GM23338 (cell line): ENCODE measurements at regions not wholly inside any gene's neighbourhood (a gene's known extent, or its start where the extent isn't known, plus 50 kb on each side); places are given as distances from the start of the nearest gene placed in this dataset.

Experiments used
- ATAC-seq: fragments of 200-7000 bp; cut with Tn5 transposase; 3 replicates; pipeline ENCODE4 v1.9.1; 2020
- DNase-seq: peaks from one replicate; pipeline ENCODE4 v3.0.0-alpha.2; 2015; ENCODE audit warnings: low spot score
- H2AFZ ChIP-seq: fragments of 200-600 bp; sonication (generic); 2 replicates; pipeline ENCODE4 v1.8.0; 2016; ENCODE audit warnings: antibody characterized with exemption, mild to moderate bottlenecking, moderate library complexity
- H3F3A ChIP-seq: fragments of 200-600 bp; sonication (generic); replicated peaks from 2 replicates; pipeline ENCODE4 v1.8.0; 2017; ENCODE audit warnings: antibody characterized with exemption, mixed run types, low read depth
- H3K27ac ChIP-seq: fragments of 200-600 bp; sonication (generic); 2 replicates; pipeline ENCODE4 v1.6.1; 2016; ENCODE audit warnings: low read depth
- H3K27me3 ChIP-seq: fragments of 200-600 bp; sonication (generic); 2 replicates; pipeline ENCODE4 v1.8.0; 2016; ENCODE audit warnings: mild to moderate bottlenecking, mixed run types, moderate library complexity; ENCODE audit not compliant: insufficient read depth
- H3K36me3 ChIP-seq: fragments of 200-600 bp; sonication (generic); 2 replicates; pipeline ENCODE4 v1.8.0; 2016; ENCODE audit warnings: mild to moderate bottlenecking; ENCODE audit not compliant: insufficient read depth
- H3K4me1 ChIP-seq: fragments of 200-600 bp; sonication (generic); 2 replicates; pipeline ENCODE4 v1.8.0; 2016; ENCODE audit warnings: mild to moderate bottlenecking, moderate library complexity; ENCODE audit not compliant: insufficient read depth
- H3K4me2 ChIP-seq: fragments of 200-600 bp; sonication (generic); 2 replicates; pipeline ENCODE4 v1.7.1; 2017; ENCODE audit warnings: mixed run types
- H3K4me3 ChIP-seq: fragments of 200-600 bp; sonication (generic); 2 replicates; pipeline ENCODE4 v1.6.1; 2016; ENCODE audit warnings: mixed run types
- H3K79me2 ChIP-seq: fragments of 200-600 bp; sonication (generic); replicated peaks from 2 replicates; pipeline ENCODE4 v1.8.0; 2017; ENCODE audit warnings: mild to moderate bottlenecking; ENCODE audit not compliant: insufficient read depth
- H3K9me2 ChIP-seq: fragments of 200-600 bp; sonication (generic); 2 replicates; pipeline ENCODE4 v1.8.0; 2017; ENCODE audit not compliant: insufficient read depth
- H4K20me1 ChIP-seq: fragments of 200-600 bp; sonication (generic); replicated peaks from 2 replicates; pipeline ENCODE4 v1.8.0; 2017; ENCODE audit warnings: mild to moderate bottlenecking; ENCODE audit not compliant: insufficient read depth
- H3K27ac Mint-ChIP-seq: 2 replicates; pipeline ENCODE4 v1.8.0; 2020; ENCODE audit warnings: inconsistent platforms, mild to moderate bottlenecking, moderate library complexity, mixed read lengths
- H3K27me3 Mint-ChIP-seq: 3 replicates; pipeline ENCODE4 v1.8.0; 2022; ENCODE audit warnings: low read depth, mild to moderate bottlenecking, moderate library complexity, mixed read lengths, inconsistent platforms; ENCODE audit not compliant: insufficient read depth, poor library complexity
- H3K36me3 Mint-ChIP-seq: 3 replicates; pipeline ENCODE4 v1.8.0; 2021; ENCODE audit warnings: low read depth, mild to moderate bottlenecking, inconsistent platforms, moderate library complexity, mixed read lengths
- H3K4me1 Mint-ChIP-seq: 3 replicates; pipeline ENCODE4 v1.8.0; 2020; ENCODE audit warnings: mild to moderate bottlenecking, inconsistent platforms, mixed read lengths
- H3K4me3 Mint-ChIP-seq: 3 replicates; pipeline ENCODE4 v1.8.0; 2021; ENCODE audit warnings: moderate library complexity, mild to moderate bottlenecking, inconsistent platforms, mixed read lengths
- H3K9me3 Mint-ChIP-seq: 3 replicates; pipeline ENCODE4 v1.8.0; 2020; ENCODE audit warnings: moderate library complexity, mild to moderate bottlenecking, inconsistent platforms, mixed read lengths
- CREB1 ChIP-seq: fragments of 250-450 bp; sonication (Bioruptor Pico); IDR thresholded peaks from 2 replicates; pipeline ENCODE4 v1.5.0; 2020; ENCODE audit warnings: low read depth, mild to moderate bottlenecking, moderate library complexity
- ETS1 ChIP-seq: IDR thresholded peaks from 2 replicates; pipeline ENCODE4 v1.6.1; 2016; ENCODE audit warnings: antibody characterized with exemption
- EZH2 ChIP-seq: fragments of 200-600 bp; sonication (generic); IDR thresholded peaks from one replicate; pipeline ENCODE4 v1.8.0; 2017; ENCODE audit warnings: antibody characterized with exemption, mild to moderate bottlenecking, low read depth; ENCODE audit not compliant: unreplicated experiment
- EZH2phosphoT487 ChIP-seq: fragments of 200-600 bp; sonication (generic); IDR thresholded peaks from one replicate; pipeline ENCODE4 v1.8.1; 2018; ENCODE audit warnings: antibody characterized with exemption; ENCODE audit not compliant: unreplicated experiment
- JUNB ChIP-seq: IDR thresholded peaks from one replicate; pipeline ENCODE4 v1.6.1; 2016; ENCODE audit warnings: antibody characterized with exemption; ENCODE audit not compliant: unreplicated experiment
- NANOG ChIP-seq: IDR thresholded peaks from 2 replicates; pipeline ENCODE4 v1.6.1; 2016; ENCODE audit warnings: antibody characterized with exemption, borderline replicate concordance
- POLR2AphosphoS5 ChIP-seq: IDR thresholded peaks from 2 replicates; pipeline ENCODE4 v1.6.1; 2016; ENCODE audit warnings: antibody characterized with exemption, low read depth
- REST ChIP-seq: IDR thresholded peaks from one replicate; pipeline ENCODE4 v1.6.1; 2018; ENCODE audit warnings: antibody characterized with exemption; ENCODE audit not compliant: unreplicated experiment
- STAT1 ChIP-seq: IDR thresholded peaks from one replicate; pipeline ENCODE4 v1.6.1; 2016; ENCODE audit warnings: antibody characterized with exemption; ENCODE audit not compliant: unreplicated experiment
- ZNF114 ChIP-seq: fragments of 250-450 bp; sonication (Bioruptor Pico); IDR thresholded peaks from 2 replicates; pipeline ENCODE4 v1.5.0; 2020; ENCODE audit warnings: mild to moderate bottlenecking, moderate library complexity

GRCh38 chr11:23278121-23278520 lies 417.8 kb upstream of the CCDC179 start:
- H3K4me1 Mint-ChIP-seq = no peaks in the 10 kb centered on the region; the same call in 2 of the 3 replicates
- Histone ChIP-seq H3K4me3 (no peak overlapping the region), H3K27ac (no peak overlapping the region), H3K4me1 (no peaks in the 10 kb centered on the region), H3K9me2 (no peaks in the 10 kb centered on the region), H3K36me3 (no peaks in the 10 kb centered on the region), H3F3A (no peaks in the 10 kb centered on the region), H4K20me1 (no peaks in the 10 kb centered on the region), H3K27me3 (no peaks in the 10 kb centered on the region), H3K4me2 (no peak overlapping the region), H2AFZ (no peak overlapping the region), H3K79me2 (no peaks in the 10 kb centered on the region)
- TF ChIP-seq ZNF114 = no peak
- TF ChIP-seq JUNB = no peak
- no peak for TF ChIP-seq EZH2
- TF ChIP-seq EZH2phosphoT487 = no peak
- no peak for TF ChIP-seq NANOG
- no peak overlapping the region for H3K4me3 Mint-ChIP-seq
- ATAC-seq (no peak), DNase-seq (no peak)
- H3K27ac Mint-ChIP-seq = no peak overlapping the region
- no peaks in the 10 kb centered on the region for H3K36me3 Mint-ChIP-seq
- no peaks in the 10 kb centered on the region for H3K9me3 Mint-ChIP-seq
- H3K27me3 Mint-ChIP-seq = peaks cover 2% of the 10 kb centered on the region

GRCh38 chr11:23280088-23280487 lies 419.8 kb upstream of the CCDC179 start:
- Histone ChIP-seq H3K27ac (no peak overlapping the region), H2AFZ (no peak overlapping the region), H3K79me2 (no peaks in the 10 kb centered on the region), H3K4me3 (no peak overlapping the region), H3K4me1 (no peaks in the 10 kb centered on the region), H3F3A (no peaks in the 10 kb centered on the region), H3K4me2 (no peak overlapping the region), H3K27me3 (no peaks in the 10 kb centered on the region), H4K20me1 (no peaks in the 10 kb centered on the region), H3K36me3 (no peaks in the 10 kb centered on the region), H3K9me2 (no peaks in the 10 kb centered on the region)
- Mint-ChIP-seq H3K27me3 (peaks cover under 1% of the 10 kb centered on the region), H3K36me3 (no peaks in the 10 kb centered on the region), H3K9me3 (no peaks in the 10 kb centered on the region), H3K27ac (no peak overlapping the region), H3K4me1 (no peaks in the 10 kb centered on the region; the same call in 2 of the 3 replicates), H3K4me3 (no peak overlapping the region)
- no peak for DNase-seq
- no peak for ATAC-seq
- TF ChIP-seq POLR2AphosphoS5 (no peak), EZH2 (no peak), CREB1 (CRISPR knock-in tag) (no peak), STAT1 (no peak)

- no peak overlapping the region for H3K4me3 ChIP-seq
- no peak for DNase-seq
- H4K20me1 ChIP-seq = no peaks in the 10 kb centered on the region
- Mint-ChIP-seq H3K27me3 (no peaks in the 10 kb centered on the region), H3K4me1 (no peaks in the 10 kb centered on the region), H3K4me3 (no peak overlapping the region), H3K9me3 (no peaks in the 10 kb centered on the region), H3K27ac (no peak overlapping the region), H3K36me3 (no peaks in the 10 kb centered on the region)
- no peaks in the 10 kb centered on the region; the same call in 1 of the 2 replicates for H3K4me1 ChIP-seq
- H3K9me2 ChIP-seq = no peaks in the 10 kb centered on the region
- no peaks in the 10 kb centered on the region for H3K36me3 ChIP-seq
- ATAC-seq = no peak
- no peak overlapping the region for H3K27ac ChIP-seq
- no peaks in the 10 kb centered on the region for H3K27me3 ChIP-seq
- H2AFZ ChIP-seq = no peak overlapping the region
- no peaks in the 10 kb centered on the region for H3K79me2 ChIP-seq
- no peaks in the 10 kb centered on the region for H3F3A ChIP-seq
- no peak overlapping the region for H3K4me2 ChIP-seq
- TF ChIP-seq CREB1 (CRISPR knock-in tag) (no peak), ETS1 (no peak), REST (no peak)
Observed at GRCh38 chr11:23283666-23284065, 423.4 kb upstream of the CCDC179 start.
